Lower leg skin (tissue), 4 donors: ENCODE measurements at regions not wholly inside any gene's neighbourhood (a gene's known extent, or its start where the extent isn't known, plus 50 kb on each side); places are given as distances from the start of the nearest gene placed in this dataset.

Experiments
- DNase-seq, 2 donors: peaks; one replicate each; pipeline ENCODE4 v3.0.0-alpha.2; 2019; ENCODE audit warnings: low spot score in 2 of 2
- H3K4me3 ChIP-seq: fragments of 200-600 bp; sonication (generic); 2 replicates; pipeline ENCODE4 v1.5.1; 2017; ENCODE audit warnings: mild to moderate bottlenecking, low read depth; ENCODE audit not compliant: poor library complexity, severe bottlenecking
- CTCF ChIP-seq, 3 donors: fragments of 450-650 bp; IDR thresholded peaks; one replicate each; pipeline ENCODE4 v1.5.1; 2016; ENCODE audit warnings: antibody characterized with exemption in 3 of 3, mild to moderate bottlenecking in 3 of 3, moderate library complexity in 2 of 3
- POLR2A ChIP-seq, 2 donors: fragments of 450-650 bp; IDR thresholded peaks; one replicate each; pipeline ENCODE4 v1.6.1; 2016 to 2017; ENCODE audit warnings: antibody characterized with exemption in 2 of 2, mild to moderate bottlenecking in 1 of 2, moderate library complexity in 1 of 2
- WGBS, 2 donors: methylation state at CpG; one replicate each; pipeline ENCODE4 v1.1.5; 2018; 5-methylcytosine and 5-hydroxymethylcytosine counted together
- intact Hi-C: fragments of 100-400 bp; cut with DNase I; formaldehyde crosslinking; loops from one replicate; pipeline ENCODE4 v1.15.0; 2023; ENCODE audit warnings: low total_unique reads

- H3K4me3 ChIP-seq, result no peak overlapping the region
- TF ChIP-seq POLR2A (IDR thresholded peaks at IDR 0.05) (no peak), CTCF (IDR thresholded peaks at IDR 0.05) (no peak)
- 77 to 90% methylated on average over 7 of the region's 7 CpGs for WGBS, 2 donors
- intact Hi-C loops, result no loop called here
- no peak for DNase-seq
Measured at GRCh38 chr7:82690929-82691328, 247.4 kb upstream of the CACNA2D1 start.

- WGBS, 2 donors, result 75 to 83% methylated on average over 1 of the region's 1 CpG
- intact Hi-C loops, result no loop called here
- TF ChIP-seq POLR2A (IDR thresholded peaks at IDR 0.05), result no peak
- no peak for TF ChIP-seq CTCF (IDR thresholded peaks at IDR 0.05)
Measured at GRCh38 chr7:82685214-82685613, 241.6 kb upstream of the CACNA2D1 start.

GRCh38 chr7:82678716-82679115, 235.1 kb upstream of the CACNA2D1 start:
- no peak overlapping the region for H3K4me3 ChIP-seq
- 44 to 47% methylated on average over 2 of the region's 2 CpGs for WGBS, 2 donors
- TF ChIP-seq CTCF (IDR thresholded peaks at IDR 0.05), result no peak
- no peak for TF ChIP-seq POLR2A (IDR thresholded peaks at IDR 0.05)
- DNase-seq, result no peak
- intact Hi-C loops, result no loop called here

More at GRCh38 chr7:82685214-82685613, 241.6 kb upstream of the CACNA2D1 start:
- no peak overlapping the region for H3K4me3 ChIP-seq
- no peak for DNase-seq

- no peak for TF ChIP-seq POLR2A (IDR thresholded peaks at IDR 0.05)
- TF ChIP-seq CTCF (IDR thresholded peaks at IDR 0.05), result no peak
- no peak overlapping the region for H3K4me3 ChIP-seq
- DNase-seq, result no peak
- intact Hi-C loops, result no loop called here
- WGBS, 2 donors, result 27 to 30% methylated on average over 6 of the region's 6 CpGs
Measured at GRCh38 chr7:82678259-82678658, 234.7 kb upstream of the CACNA2D1 start.

- no peak overlapping the region for H3K4me3 ChIP-seq
- WGBS, 2 donors, result 33 to 36% methylated on average over 2 of the region's 2 CpGs
- intact Hi-C loops, result no loop called here
- no peak for DNase-seq
- TF ChIP-seq POLR2A (IDR thresholded peaks at IDR 0.05), result no peak
- TF ChIP-seq CTCF (IDR thresholded peaks at IDR 0.05), result no peak
Measured at GRCh38 chr7:82677493-82677892, 233.9 kb upstream of the CACNA2D1 start.

GRCh38 chr7:82676777-82677463, 233.3 kb upstream of the CACNA2D1 start:
- intact Hi-C loops, result no loop called here
- TF ChIP-seq POLR2A (IDR thresholded peaks at IDR 0.05) (no peak), CTCF (IDR thresholded peaks at IDR 0.05) (no peak)
- DNase-seq, result no peak
- H3K4me3 ChIP-seq, result no peak overlapping the region
- WGBS, 2 donors, result 44 to 63% methylated on average over 5 of the region's 5 CpGs
